ENCODE measurements at regions not wholly inside any gene's neighbourhood (a gene's known extent, or its start where the extent isn't known, plus 50 kb on each side); places are given as distances from the start of the nearest gene placed in this dataset.
"Not testable (repeated sequence)": the region's sequence is repeated elsewhere in the genome, so short reads cannot be mapped to it uniquely, and the experiment has no call there.

GRCh38 chr5:106874974-106875373 is 795.8 kb downstream of the EFNA5 start:
- DNase-seq, result no peak

- DNase-seq, result no peak
These were observed 796.2 kb downstream of the EFNA5 start for GRCh38 chr5:106874531-106874930.

- no peak for DNase-seq
These were observed 797.2 kb downstream of the EFNA5 start for GRCh38 chr5:106873568-106873967.

- no peak for DNase-seq
These were observed 805.5 kb downstream of the EFNA5 start for GRCh38 chr5:106865279-106865678.

GRCh38 chr5:106862450-106863193 is 808.1 kb downstream of the EFNA5 start:
- no peak for DNase-seq

GRCh38 chr5:106860398-106861044 is 810.2 kb downstream of the EFNA5 start:
- DNase-seq, result no peak

- DNase-seq, result no peak
These were observed 812.1 kb downstream of the EFNA5 start for GRCh38 chr5:106858616-106859015.

- DNase-seq, result no peak
These were observed 815.8 kb downstream of the EFNA5 start for GRCh38 chr5:106854922-106855321.

- DNase-seq, result no peak
These were observed 816.5 kb downstream of the EFNA5 start for GRCh38 chr5:106854105-106854687.

- DNase-seq, result no peak
These were observed 817.5 kb downstream of the EFNA5 start for GRCh38 chr5:106853266-106853665.

- no peak for DNase-seq
These were observed 821.5 kb downstream of the EFNA5 start for GRCh38 chr5:106849266-106849665.

GRCh38 chr5:106843812-106844416 is 826.8 kb downstream of the EFNA5 start:
- DNase-seq, result no peak

- DNase-seq, result no peak
These were observed 837.2 kb downstream of the EFNA5 start for GRCh38 chr5:106833517-106833916.

- no peak for DNase-seq
These were observed 843.7 kb downstream of the EFNA5 start for GRCh38 chr5:106827061-106827460.

GRCh38 chr5:106825374-106825773 is 845.4 kb downstream of the EFNA5 start:
- DNase-seq, result no peak

GRCh38 chr5:106822851-106823250 is 847.9 kb downstream of the EFNA5 start:
- DNase-seq, result no peak

GRCh38 chr5:106818552-106818951 is 852.2 kb downstream of the EFNA5 start:
- no peak for DNase-seq

GRCh38 chr5:106814961-106815360 is 855.8 kb downstream of the EFNA5 start:
- DNase-seq, result no peak

GRCh38 chr5:106801554-106801953 is 869.2 kb downstream of the EFNA5 start:
- DNase-seq, result no peak

- DNase-seq, result no peak
These were observed 872.7 kb downstream of the EFNA5 start for GRCh38 chr5:106797996-106798395.

GRCh38 chr5:106796081-106796480 is 874.7 kb downstream of the EFNA5 start:
- no peak for DNase-seq

- no peak for DNase-seq
These were observed 885.9 kb downstream of the EFNA5 start for GRCh38 chr5:106784846-106785245.

- no peak for DNase-seq
These were observed 890.4 kb downstream of the EFNA5 start for GRCh38 chr5:106780355-106780754.

- DNase-seq, result not testable (repeated sequence)
These were observed 894.2 kb downstream of the EFNA5 start for GRCh38 chr5:106776515-106776914.
